NT2/D1 (cell line): ENCODE measurements at regions not wholly inside any gene's neighbourhood (a gene's known extent, or its start where the extent isn't known, plus 50 kb on each side); places are given as distances from the start of the nearest gene placed in this dataset.

Source experiments
- DNase-seq: peaks from one replicate; pipeline ENCODE4 v3.0.0-alpha.2; 2011; ENCODE audit warnings: low read depth, low spot score
- H3K27me3 ChIP-seq: 2 replicates; pipeline ENCODE4 v1.6.0; 2011; ENCODE audit warnings: mild to moderate bottlenecking; ENCODE audit not compliant: insufficient read length, insufficient read depth
- H3K36me3 ChIP-seq: 2 replicates; pipeline ENCODE4 v1.6.1; 2011; ENCODE audit warnings: mild to moderate bottlenecking, low read length, mixed read lengths; ENCODE audit not compliant: insufficient read depth, insufficient read length
- H3K4me1 ChIP-seq: 2 replicates; pipeline ENCODE4 v1.5.1; 2011; ENCODE audit not compliant: insufficient read depth, insufficient read length
- H3K4me3 ChIP-seq: 2 replicates; pipeline ENCODE4 v1.5.1; 2011; ENCODE audit warnings: low read depth; ENCODE audit not compliant: insufficient read length
- H3K9ac ChIP-seq: 2 replicates; pipeline ENCODE4 v1.6.0; 2011; ENCODE audit warnings: low read depth; ENCODE audit not compliant: insufficient read length
- H3K9me3 ChIP-seq: 2 replicates; pipeline ENCODE4 v1.5.1; 2011; ENCODE audit warnings: mild to moderate bottlenecking, low read length; ENCODE audit not compliant: insufficient read depth
- SUZ12 ChIP-seq: IDR thresholded peaks from 2 replicates; pipeline ENCODE4 v1.6.1; 2011; ENCODE audit not compliant: insufficient read length, insufficient read depth; ENCODE audit errors: extremely low read depth
- YY1 ChIP-seq: IDR thresholded peaks from 2 replicates; pipeline ENCODE4 v1.6.1; 2011; ENCODE audit not compliant: insufficient read length, insufficient read depth
- ZNF274 ChIP-seq: IDR thresholded peaks from 2 replicates; pipeline ENCODE4 v1.6.1; 2011; ENCODE audit warnings: mild to moderate bottlenecking, low read depth, low read length

DNA sequence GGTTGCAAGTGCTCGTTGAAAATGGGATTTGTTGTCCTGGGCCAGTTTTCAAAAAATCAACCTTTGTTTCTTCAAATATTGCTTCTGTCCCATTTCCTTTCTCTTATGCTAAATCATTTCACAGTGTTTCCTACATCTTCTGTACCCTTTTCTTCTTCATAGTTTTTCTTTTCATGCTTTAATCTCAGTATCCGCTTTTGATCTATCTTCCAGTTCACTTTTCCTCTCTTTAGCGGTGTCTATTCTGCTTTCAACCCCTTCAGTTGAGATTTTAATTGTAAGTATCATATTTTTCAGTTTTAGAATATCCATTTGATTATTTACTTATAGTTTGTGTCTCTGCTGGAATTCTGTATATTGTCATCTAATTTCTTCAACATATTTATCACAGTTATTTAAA, 311.7 kb upstream of the TPM1 start:
- peaks cover 13% of the 10 kb centered on the region for H3K9me3 ChIP-seq
- no peak overlapping the region for H3K4me3 ChIP-seq
- no peak overlapping the region for H3K9ac ChIP-seq
- no peaks in the 10 kb centered on the region for H3K4me1 ChIP-seq
- peaks cover 3% of the 10 kb centered on the region for H3K36me3 ChIP-seq
- no peaks in the 10 kb centered on the region for H3K27me3 ChIP-seq
- DNase-seq = no peak
- TF ChIP-seq YY1 = no peak
- no peak for TF ChIP-seq SUZ12
- no peak for TF ChIP-seq ZNF274

DNA sequence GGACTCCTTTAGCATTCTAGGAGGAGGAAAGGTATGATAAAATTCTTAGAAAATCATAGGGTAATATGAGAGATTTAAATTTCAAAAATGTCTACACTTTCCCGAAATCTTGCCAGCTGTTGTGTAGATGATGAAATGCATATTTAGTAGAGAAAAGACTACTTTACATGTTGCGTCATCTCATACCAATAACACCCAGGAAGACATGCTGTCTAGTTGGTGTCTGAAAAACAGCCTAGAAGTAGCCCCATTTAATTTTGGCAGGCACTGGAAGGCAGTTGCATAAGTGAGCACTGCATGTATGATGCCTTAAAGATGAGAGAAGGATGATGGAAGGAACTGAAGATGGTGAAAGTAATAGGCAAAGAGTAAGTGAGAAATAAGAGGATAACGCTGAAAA, 310.5 kb upstream of the TPM1 start:
- no peak for TF ChIP-seq ZNF274
- TF ChIP-seq YY1 = no peak
- TF ChIP-seq SUZ12 = no peak
- Histone ChIP-seq H3K9me3 (peaks cover 13% of the 10 kb centered on the region), H3K4me1 (no peaks in the 10 kb centered on the region), H3K9ac (no peak overlapping the region), H3K4me3 (no peak overlapping the region), H3K36me3 (peaks cover 4% of the 10 kb centered on the region), H3K27me3 (no peaks in the 10 kb centered on the region)
- DNase-seq = no peak

DNA sequence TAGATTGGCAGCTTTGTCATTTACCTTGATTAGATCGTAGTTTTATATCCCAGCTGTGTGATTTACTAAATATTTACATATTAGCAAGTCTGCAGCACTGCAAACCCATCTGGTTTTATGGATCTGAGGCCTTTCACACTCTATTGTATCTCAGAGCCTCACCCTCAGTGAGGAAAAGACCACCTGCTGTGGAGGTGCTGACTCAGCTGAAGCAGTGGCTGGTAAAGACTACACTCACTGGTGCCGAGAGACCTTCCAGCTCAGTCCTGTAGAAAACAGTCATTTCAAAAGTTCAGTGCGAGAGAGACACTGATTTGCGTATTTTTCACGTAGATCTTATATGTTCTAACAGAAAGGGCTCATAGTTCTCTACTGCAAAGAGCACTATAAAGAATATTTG, 307.8 kb upstream of the TPM1 start:
- TF ChIP-seq YY1 = no peak
- no peak for TF ChIP-seq ZNF274
- TF ChIP-seq SUZ12 = no peak
- Histone ChIP-seq H3K27me3 (no peaks in the 10 kb centered on the region), H3K9me3 (peaks cover 13% of the 10 kb centered on the region), H3K9ac (no peak overlapping the region), H3K4me3 (no peak overlapping the region), H3K4me1 (no peaks in the 10 kb centered on the region), H3K36me3 (peaks cover 8% of the 10 kb centered on the region)
- peak; percentile 54 for DNase-seq

DNA sequence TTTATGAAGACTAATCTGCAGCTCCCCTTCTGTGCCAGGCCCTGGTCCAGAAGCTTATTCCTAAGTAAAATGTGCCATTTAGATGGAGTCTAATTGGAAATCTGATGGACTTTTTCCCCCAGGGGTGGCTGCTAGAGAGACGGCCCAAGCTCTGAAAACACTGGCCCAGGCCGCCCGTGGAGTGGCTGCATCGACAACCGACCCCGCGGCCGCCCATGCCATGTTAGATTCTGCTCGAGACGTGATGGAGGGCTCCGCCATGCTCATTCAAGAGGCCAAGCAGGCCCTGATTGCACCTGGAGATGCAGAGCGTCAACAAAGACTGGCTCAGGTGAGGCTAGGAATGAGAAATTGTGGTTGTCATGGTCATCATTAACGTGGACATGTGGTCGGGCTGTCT, 305.8 kb upstream of the TPM1 start:
- Histone ChIP-seq H3K4me1 (no peaks in the 10 kb centered on the region), H3K27me3 (no peaks in the 10 kb centered on the region), H3K9ac (no peak overlapping the region), H3K4me3 (no peak overlapping the region), H3K36me3 (peaks cover 11% of the 10 kb centered on the region), H3K9me3 (no peaks in the 10 kb centered on the region)
- TF ChIP-seq YY1 = no peak
- no peak for DNase-seq

DNA sequence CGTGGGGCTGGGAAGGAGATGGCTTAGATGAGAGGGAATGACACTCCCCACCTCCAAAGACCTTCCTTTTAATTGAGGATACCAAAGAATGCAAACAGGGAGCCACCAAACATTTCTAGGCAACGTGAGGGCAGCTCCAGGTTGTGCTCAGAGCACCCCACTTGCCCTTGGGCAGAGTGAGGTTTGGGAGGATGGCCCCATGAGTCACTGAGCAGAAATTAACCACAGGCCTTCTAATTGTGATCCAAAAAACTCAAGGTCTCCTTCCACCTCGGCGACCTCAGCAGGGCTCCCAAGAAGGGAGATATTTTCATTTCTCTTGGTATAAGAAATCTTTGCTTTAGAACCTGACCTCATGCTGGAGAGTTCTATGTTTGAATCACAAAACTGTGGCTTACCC, 305.0 kb upstream of the TPM1 start:
- DNase-seq = no peak
- H3K9ac ChIP-seq = no peak overlapping the region
- TF ChIP-seq ZNF274 (no peak), SUZ12 (no peak), YY1 (no peak)
- no peaks in the 10 kb centered on the region for H3K9me3 ChIP-seq
- H3K36me3 ChIP-seq = peaks cover 11% of the 10 kb centered on the region
- no peak overlapping the region for H3K4me3 ChIP-seq
- H3K4me1 ChIP-seq = no peaks in the 10 kb centered on the region
- no peaks in the 10 kb centered on the region for H3K27me3 ChIP-seq

DNA sequence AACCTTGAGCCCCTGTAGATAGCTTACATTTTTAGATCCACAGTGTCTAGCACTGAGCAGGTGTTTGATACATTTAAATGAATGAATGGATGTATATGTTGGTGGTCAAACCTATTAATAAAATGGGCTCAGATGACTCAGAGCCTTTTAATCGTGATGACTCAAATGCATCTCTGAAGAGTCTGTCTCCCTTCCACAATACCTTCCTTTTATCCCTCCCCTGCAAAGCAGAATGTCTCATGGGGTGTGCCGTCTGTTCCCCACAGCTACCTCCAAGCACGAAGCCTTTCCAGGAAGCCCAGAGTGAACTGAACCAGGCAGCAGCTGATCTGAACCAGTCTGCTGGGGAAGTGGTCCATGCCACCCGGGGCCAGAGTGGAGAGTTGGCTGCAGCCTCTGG, 303.5 kb upstream of the TPM1 start:
- Histone ChIP-seq H3K36me3 (peaks cover 11% of the 10 kb centered on the region), H3K4me1 (no peaks in the 10 kb centered on the region), H3K9ac (no peak overlapping the region), H3K27me3 (no peaks in the 10 kb centered on the region), H3K9me3 (no peaks in the 10 kb centered on the region), H3K4me3 (no peak overlapping the region)
- TF ChIP-seq SUZ12 (no peak), YY1 (no peak), ZNF274 (no peak)
- no peak for DNase-seq

DNA sequence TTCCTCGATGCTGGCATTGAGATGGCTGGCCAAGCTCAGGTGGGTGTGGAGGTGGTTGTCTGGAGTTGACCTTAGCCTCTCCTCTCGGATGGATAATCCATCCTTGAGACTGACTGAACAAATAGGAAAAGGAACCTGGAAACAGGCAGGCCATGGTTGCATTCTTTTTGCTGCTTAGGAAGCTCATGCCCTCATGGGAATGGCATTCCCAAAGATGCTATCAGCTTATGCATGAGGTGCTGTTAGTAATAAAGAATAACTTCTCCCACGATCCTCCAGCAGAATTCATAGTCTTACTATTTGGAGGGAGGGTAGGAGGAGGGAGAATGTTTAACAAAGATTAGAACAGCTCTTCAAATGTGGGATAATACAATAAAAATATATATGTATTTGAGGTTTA, 303.0 kb upstream of the TPM1 start:
- Histone ChIP-seq H3K27me3 (no peaks in the 10 kb centered on the region), H3K4me1 (no peaks in the 10 kb centered on the region), H3K4me3 (no peak overlapping the region), H3K9me3 (no peaks in the 10 kb centered on the region), H3K9ac (no peak overlapping the region), H3K36me3 (peaks cover 11% of the 10 kb centered on the region)
- TF ChIP-seq YY1 (no peak), SUZ12 (no peak), ZNF274 (no peak)
- no peak for DNase-seq
